Chondrocyte (in vitro differentiated cells): ENCODE measurements at regions not wholly inside any gene's neighbourhood (a gene's known extent, or its start where the extent isn't known, plus 50 kb on each side); places are given as distances from the start of the nearest gene placed in this dataset.

Experiments
- DNase-seq: peaks from one replicate; pipeline ENCODE4 v3.0.0; 2021; ENCODE audit warnings: mixed read lengths, low spot score
- H3K27ac Mint-ChIP-seq: one replicate; pipeline ENCODE4 v1.8.0; 2021; ENCODE audit warnings: mild to moderate bottlenecking, moderate library complexity, mixed read lengths; ENCODE audit not compliant: unreplicated experiment
- H3K27me3 Mint-ChIP-seq: 2 replicates; pipeline ENCODE4 v1.8.0; 2021; ENCODE audit warnings: low read depth, mixed read lengths
- H3K36me3 Mint-ChIP-seq: 2 replicates; pipeline ENCODE4 v1.8.0; 2021; ENCODE audit warnings: low read depth, mixed read lengths
- H3K4me1 Mint-ChIP-seq: 2 replicates; pipeline ENCODE4 v1.8.0; 2021; ENCODE audit warnings: low read depth, mild to moderate bottlenecking, mixed read lengths
- H3K4me3 Mint-ChIP-seq: one replicate; pipeline ENCODE4 v1.8.0; 2021; ENCODE audit warnings: mild to moderate bottlenecking, moderate library complexity, mixed read lengths; ENCODE audit not compliant: unreplicated experiment
- H3K9me3 Mint-ChIP-seq: 2 replicates; pipeline ENCODE4 v1.8.0; 2021; ENCODE audit warnings: low read depth, mixed read lengths
- TF ChIP-seq, protein P1 (sequence below): fragments of 200-600 bp; sonication (generic); IDR thresholded peaks from 2 replicates; pipeline ENCODE4 v1.5.0; 2021; ENCODE audit warnings: antibody characterized with exemption, mild to moderate bottlenecking, moderate library complexity

DNA sequence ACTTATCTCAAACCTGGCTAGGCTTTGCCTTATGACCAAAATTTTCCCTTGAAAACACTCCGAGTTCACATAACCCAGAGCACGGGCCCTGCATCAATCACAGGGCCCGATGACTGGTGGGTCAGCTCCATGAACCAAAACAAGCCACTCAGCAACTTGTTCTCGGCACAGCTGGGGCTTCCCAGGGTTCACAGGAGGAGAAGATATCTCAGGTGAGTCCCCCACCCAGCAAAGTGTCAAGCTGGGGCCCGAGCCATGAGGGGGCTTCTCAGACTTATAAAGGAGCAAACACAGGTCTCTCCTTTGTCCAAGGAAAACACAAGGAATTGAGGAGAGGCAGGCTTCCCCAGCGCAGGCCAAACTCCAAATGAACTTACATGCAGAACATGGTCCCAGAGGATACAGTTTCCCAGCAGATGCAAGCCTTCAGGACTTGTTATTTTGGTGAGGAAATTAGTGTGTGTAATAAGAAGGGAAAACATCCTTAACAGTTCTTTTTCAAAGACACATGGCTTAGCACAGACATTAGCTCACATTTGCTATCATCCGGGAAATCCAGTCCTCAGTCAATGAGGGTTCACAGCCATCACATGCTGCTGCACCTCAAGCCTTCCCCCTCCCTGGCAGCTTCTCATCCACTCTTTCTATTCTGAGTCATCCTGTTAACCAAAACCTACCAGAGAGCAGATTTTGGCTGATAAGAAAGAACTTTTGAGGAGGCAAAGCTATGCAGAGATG lies 98.1 kb upstream of the NFIA start:
- H3K27ac Mint-ChIP-seq, result peak overlapping the region; percentile 71
- no peak for DNase-seq
- no peaks in the 10 kb centered on the region for H3K36me3 Mint-ChIP-seq
- no peaks in the 10 kb centered on the region for H3K9me3 Mint-ChIP-seq
- no peaks in the 10 kb centered on the region for H3K27me3 Mint-ChIP-seq
- H3K4me1 Mint-ChIP-seq, result peaks cover 35% of the 10 kb centered on the region
- TF ChIP-seq, protein P1, sequence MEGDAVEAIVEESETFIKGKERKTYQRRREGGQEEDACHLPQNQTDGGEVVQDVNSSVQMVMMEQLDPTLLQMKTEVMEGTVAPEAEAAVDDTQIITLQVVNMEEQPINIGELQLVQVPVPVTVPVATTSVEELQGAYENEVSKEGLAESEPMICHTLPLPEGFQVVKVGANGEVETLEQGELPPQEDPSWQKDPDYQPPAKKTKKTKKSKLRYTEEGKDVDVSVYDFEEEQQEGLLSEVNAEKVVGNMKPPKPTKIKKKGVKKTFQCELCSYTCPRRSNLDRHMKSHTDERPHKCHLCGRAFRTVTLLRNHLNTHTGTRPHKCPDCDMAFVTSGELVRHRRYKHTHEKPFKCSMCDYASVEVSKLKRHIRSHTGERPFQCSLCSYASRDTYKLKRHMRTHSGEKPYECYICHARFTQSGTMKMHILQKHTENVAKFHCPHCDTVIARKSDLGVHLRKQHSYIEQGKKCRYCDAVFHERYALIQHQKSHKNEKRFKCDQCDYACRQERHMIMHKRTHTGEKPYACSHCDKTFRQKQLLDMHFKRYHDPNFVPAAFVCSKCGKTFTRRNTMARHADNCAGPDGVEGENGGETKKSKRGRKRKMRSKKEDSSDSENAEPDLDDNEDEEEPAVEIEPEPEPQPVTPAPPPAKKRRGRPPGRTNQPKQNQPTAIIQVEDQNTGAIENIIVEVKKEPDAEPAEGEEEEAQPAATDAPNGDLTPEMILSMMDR, result no peak
- H3K4me3 Mint-ChIP-seq, result no peak overlapping the region

DNA sequence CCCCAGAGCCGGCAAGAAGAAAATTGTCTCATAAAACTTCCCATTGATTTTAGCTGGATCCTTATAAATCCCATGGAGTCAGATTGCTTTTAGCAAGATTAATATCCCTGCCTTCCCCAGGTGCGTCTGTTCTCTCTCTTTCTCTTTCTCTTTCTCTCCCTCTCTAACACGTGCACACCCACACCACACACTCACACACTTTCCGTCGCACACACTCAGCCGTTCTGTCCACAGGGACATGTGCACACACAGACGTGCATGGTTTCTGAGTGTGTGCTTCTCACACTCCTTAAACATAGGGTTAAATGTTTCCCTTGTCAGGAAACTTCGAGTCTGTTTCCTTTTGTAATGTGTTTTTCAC lies 98.7 kb upstream of the NFIA start:
- Mint-ChIP-seq H3K4me1 (peaks cover 30% of the 10 kb centered on the region), H3K27me3 (no peaks in the 10 kb centered on the region), H3K36me3 (no peaks in the 10 kb centered on the region), H3K27ac (peak overlapping the region; percentile 71), H3K4me3 (no peak overlapping the region), H3K9me3 (no peaks in the 10 kb centered on the region)
- TF ChIP-seq, protein P1, result no peak
- DNase-seq, result no peak

DNA sequence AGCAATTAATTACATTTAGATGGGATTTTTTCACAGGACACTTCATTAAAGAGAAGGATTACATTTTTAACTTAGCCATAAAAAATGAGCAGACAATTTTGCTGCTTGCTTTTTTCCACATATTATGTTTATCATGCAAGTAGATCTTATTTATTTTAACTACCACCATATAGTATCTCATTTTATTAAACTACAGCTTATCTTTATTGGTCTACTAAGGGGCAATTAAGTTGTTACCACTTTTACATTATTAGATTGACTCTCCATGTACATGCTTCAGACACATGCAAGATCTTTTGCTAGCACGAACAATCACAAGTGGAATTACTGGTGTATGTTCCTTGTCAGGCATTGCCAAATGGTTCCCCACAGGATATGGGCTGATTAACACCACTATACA lies 99.8 kb upstream of the NFIA start:
- Mint-ChIP-seq H3K9me3 (no peaks in the 10 kb centered on the region), H3K4me3 (no peak overlapping the region), H3K27ac (no peak overlapping the region), H3K27me3 (no peaks in the 10 kb centered on the region), H3K4me1 (peaks cover 25% of the 10 kb centered on the region), H3K36me3 (no peaks in the 10 kb centered on the region)
- TF ChIP-seq, protein P1, result no peak
- DNase-seq, result no peak

DNA sequence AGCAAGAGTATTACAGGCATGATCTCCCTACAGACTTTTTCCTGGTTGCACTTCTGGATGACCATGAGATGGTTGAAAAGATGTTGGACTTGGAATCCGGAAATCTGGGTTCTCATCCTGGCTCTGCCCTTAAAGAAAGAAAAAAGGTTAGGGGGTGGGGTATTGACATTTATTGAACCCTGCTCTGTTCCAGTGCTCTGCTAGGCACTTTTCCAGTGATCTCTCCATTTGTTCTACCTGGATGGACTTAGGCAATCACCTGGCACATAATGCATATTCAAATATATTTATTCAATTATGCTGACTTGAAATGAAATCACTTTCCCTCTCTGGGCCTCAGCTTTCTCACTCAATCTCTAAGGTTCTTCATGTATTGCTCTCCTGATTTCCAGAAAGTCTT lies 101.0 kb upstream of the NFIA start:
- peaks cover 25% of the 10 kb centered on the region for H3K4me1 Mint-ChIP-seq
- no peaks in the 10 kb centered on the region for H3K36me3 Mint-ChIP-seq
- H3K27ac Mint-ChIP-seq, result no peak overlapping the region
- TF ChIP-seq, protein P1, result no peak
- no peak overlapping the region for H3K4me3 Mint-ChIP-seq
- no peaks in the 10 kb centered on the region for H3K27me3 Mint-ChIP-seq
- DNase-seq, result no peak
- H3K9me3 Mint-ChIP-seq, result no peaks in the 10 kb centered on the region

DNA sequence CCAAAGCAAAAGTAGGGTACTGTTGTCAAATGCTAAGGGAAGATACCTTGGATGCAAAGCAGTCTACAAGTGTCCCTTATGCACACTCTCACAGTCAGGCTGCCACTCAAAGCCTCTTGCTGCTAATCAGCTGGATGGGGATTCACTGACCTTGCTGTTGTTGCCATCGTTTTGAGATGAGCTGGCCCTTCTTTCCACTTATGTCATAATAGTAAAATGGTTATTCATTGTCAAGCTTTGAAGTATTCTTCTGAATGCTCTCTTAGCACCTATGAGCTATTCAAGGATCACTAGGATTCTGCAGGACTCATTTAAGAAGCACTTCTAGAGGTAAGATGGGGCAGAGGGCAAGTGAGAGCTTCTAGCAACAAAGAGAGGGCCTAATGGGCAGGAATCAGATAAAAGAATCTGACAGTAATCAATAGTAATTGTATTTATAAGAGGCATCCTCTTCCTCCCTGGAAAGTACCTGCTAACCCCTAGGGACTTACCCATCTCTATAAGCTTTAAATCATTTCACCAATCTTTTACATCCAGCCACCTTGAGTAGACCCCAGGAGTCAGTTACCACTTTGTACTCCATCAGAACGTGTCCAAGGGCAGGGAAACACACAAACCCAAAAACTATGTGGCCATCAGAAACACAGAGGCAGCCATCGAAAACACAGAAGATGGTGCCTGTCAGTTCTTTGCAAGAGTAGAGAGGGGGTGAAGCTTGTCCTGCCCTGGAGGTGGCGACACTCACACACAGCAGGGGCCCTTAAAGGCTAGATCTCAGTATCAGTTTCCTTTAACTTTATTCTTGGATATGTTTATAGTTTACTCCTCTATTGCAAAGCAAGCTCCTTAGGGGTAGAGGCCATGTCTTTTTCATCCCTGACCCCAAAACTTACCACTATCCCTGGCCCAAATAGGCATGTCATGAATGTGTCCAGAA lies 103.7 kb upstream of the NFIA start:
- Mint-ChIP-seq H3K36me3 (no peaks in the 10 kb centered on the region), H3K9me3 (no peaks in the 10 kb centered on the region), H3K27me3 (no peaks in the 10 kb centered on the region), H3K4me1 (peaks cover 36% of the 10 kb centered on the region), H3K4me3 (no peak overlapping the region), H3K27ac (no peak overlapping the region)
- no peak for DNase-seq
- TF ChIP-seq, protein P1, result peak; percentile 72
